Panc1 (cell line): ENCODE measurements at regions not wholly inside any gene's neighbourhood (a gene's known extent, or its start where the extent isn't known, plus 50 kb on each side); places are given as distances from the start of the nearest gene placed in this dataset.

Experiments used
- CTCF ChIP-seq: fragments of 450-650 bp; IDR thresholded peaks from 2 replicates; pipeline ENCODE4 v1.5.1; 2017; ENCODE audit warnings: mild to moderate bottlenecking
- POLR2AphosphoS5 ChIP-seq: IDR thresholded peaks from 2 replicates; pipeline ENCODE4 v1.6.1; 2012; ENCODE audit warnings: mild to moderate bottlenecking, low read depth, low read length, moderate library complexity
- REST ChIP-seq, 2 experiments: IDR thresholded peaks; 2 replicates each; pipeline ENCODE4 v1.6.1; 2011 to 2012; ENCODE audit warnings: low read depth in 2 of 2, control low read depth in 1 of 2, low read length in 1 of 2, mild to moderate bottlenecking in 1 of 2, moderate library complexity in 1 of 2; ENCODE audit not compliant: insufficient read depth in 1 of 2
- SIN3A ChIP-seq: IDR thresholded peaks from 2 replicates; pipeline ENCODE4 v1.6.1; 2012; ENCODE audit warnings: low read depth, mild to moderate bottlenecking, low read length, moderate library complexity, borderline replicate concordance; ENCODE audit not compliant: insufficient read depth
- TCF7L2 ChIP-seq: IDR thresholded peaks from 2 replicates; pipeline ENCODE4 v1.6.1; 2011; ENCODE audit warnings: mild to moderate bottlenecking, low read depth, low read length, inconsistent platforms

DNA sequence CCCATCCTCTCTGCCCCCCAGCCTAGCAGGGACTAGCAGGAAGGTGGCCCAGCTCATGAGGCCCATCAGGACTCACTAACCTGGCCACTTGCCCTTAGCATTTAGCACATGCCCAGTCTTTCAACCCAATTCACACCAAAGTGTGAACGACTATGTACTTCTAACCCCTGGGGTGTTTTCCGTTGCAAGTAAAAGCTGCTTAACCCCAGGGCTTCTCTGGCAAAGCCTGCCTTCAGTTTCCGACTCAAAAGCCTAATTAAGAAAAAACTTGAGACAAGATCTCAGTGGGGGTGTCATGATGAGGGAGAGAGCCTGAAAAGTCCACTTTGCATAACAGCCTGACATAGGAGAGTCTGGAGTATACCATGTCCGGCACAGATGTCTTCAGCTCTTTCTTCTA is 347.8 kb downstream of the MN1 start:
- no peak for TF ChIP-seq CTCF
- TF ChIP-seq REST (IDR thresholded peaks at IDR 0.05; ENCODE audit: insufficient read depth in 1 of 2, low read depth in 2 of 2, low read length in 1 of 2) = no peak
- TF ChIP-seq POLR2AphosphoS5 = no peak
- no peak for TF ChIP-seq SIN3A
- TF ChIP-seq TCF7L2 = no peak
